WTC11 (cell line): ENCODE measurements at regions not wholly inside any gene's neighbourhood (a gene's known extent, or its start where the extent isn't known, plus 50 kb on each side); places are given as distances from the start of the nearest gene placed in this dataset.

ENCODE experiments used
- ATAC-seq: fragments of 200-7000 bp; cut with Tn5 transposase; 2 replicates; pipeline ENCODE4 v1.10.0; 2021; ENCODE audit warnings: mild to moderate bottlenecking, moderate library complexity
- CTCF ChIA-PET: fragments of 300-600 bp; sonication (Branson Sonifier 250); formaldehyde crosslinking; loops from one replicate; lab custom pipeline; 2021; ENCODE audit warnings: antibody characterized with exemption; lab: Charles Lee
- POLR2A ChIA-PET: fragments of 350-600 bp; sonication (Branson Sonifier 250); formaldehyde crosslinking; loops from one replicate; lab custom pipeline; 2021; ENCODE audit warnings: antibody characterized with exemption; lab: Charles Lee
- DNase-seq: peaks from one replicate; pipeline ENCODE4 v3.0.0; 2021; ENCODE audit warnings: low spot score
- H3K27ac Mint-ChIP-seq: 2 replicates; pipeline ENCODE4 v1.8.0; 2021; ENCODE audit warnings: mixed read lengths
- H3K27me3 Mint-ChIP-seq: 2 replicates; pipeline ENCODE4 v1.8.0; 2021; ENCODE audit warnings: low read depth, mild to moderate bottlenecking, moderate library complexity, mixed read lengths
- H3K36me3 Mint-ChIP-seq: 2 replicates; pipeline ENCODE4 v1.8.0; 2021; ENCODE audit warnings: mixed read lengths
- H3K4me1 Mint-ChIP-seq: 2 replicates; pipeline ENCODE4 v1.8.0; 2022; ENCODE audit warnings: mixed read lengths
- H3K4me3 Mint-ChIP-seq: 2 replicates; pipeline ENCODE4 v1.8.0; 2021; ENCODE audit warnings: mild to moderate bottlenecking, moderate library complexity, mixed read lengths
- H3K9me3 Mint-ChIP-seq: 2 replicates; pipeline ENCODE4 v1.8.0; 2021; ENCODE audit warnings: mixed read lengths
- CDX4 ChIP-seq: fragments of 250-450 bp; sonication (Bioruptor Pico); IDR thresholded peaks from 2 replicates; pipeline ENCODE4 v1.9.0; 2021; ENCODE audit warnings: moderate library complexity, mild to moderate bottlenecking, inconsistent platforms, borderline replicate concordance
- E2F1 ChIP-seq: sonication (generic); formaldehyde crosslinking; IDR thresholded peaks from 2 replicates; pipeline ENCODE4 v1.8.0; 2022; ENCODE audit warnings: mild to moderate bottlenecking, missing genetic modification reagents
- ERG ChIP-seq: fragments of 250-450 bp; sonication (Bioruptor Pico); IDR thresholded peaks from 2 replicates; pipeline ENCODE4 v1.8.0; 2021; ENCODE audit warnings: mild to moderate bottlenecking
- MLX ChIP-seq: sonication (generic); formaldehyde crosslinking; IDR thresholded peaks from 2 replicates; pipeline ENCODE4 v1.8.1; 2023; ENCODE audit warnings: mild to moderate bottlenecking, missing genetic modification reagents, moderate library complexity
- MYBL2 ChIP-seq: sonication (generic); formaldehyde crosslinking; IDR thresholded peaks from 2 replicates; pipeline ENCODE4 v1.8.1; 2023; ENCODE audit warnings: mild to moderate bottlenecking, moderate library complexity, missing genetic modification reagents
- NR2C2 ChIP-seq: sonication (generic); formaldehyde crosslinking; IDR thresholded peaks from 2 replicates; pipeline ENCODE4 v1.8.0; 2022; ENCODE audit warnings: mild to moderate bottlenecking, missing genetic modification reagents
- SMAD3 ChIP-seq: sonication (generic); formaldehyde crosslinking; IDR thresholded peaks from 2 replicates; pipeline ENCODE4 v1.8.0; 2022; ENCODE audit warnings: missing genetic modification reagents, mild to moderate bottlenecking, borderline replicate concordance
- ZNF138 ChIP-seq: sonication (generic); formaldehyde crosslinking; conservative IDR thresholded peaks from 2 replicates; pipeline ENCODE4 v1.8.1; 2022; ENCODE audit warnings: mild to moderate bottlenecking, moderate library complexity, missing genetic modification reagents
- ZNF219 ChIP-seq: sonication (generic); formaldehyde crosslinking; IDR thresholded peaks from 2 replicates; pipeline ENCODE4 v1.8.0; 2023; ENCODE audit warnings: missing genetic modification reagents, mild to moderate bottlenecking, borderline replicate concordance
- ZNF263 ChIP-seq: sonication (generic); formaldehyde crosslinking; IDR thresholded peaks from 2 replicates; pipeline ENCODE4 v1.8.1; 2022; ENCODE audit warnings: low read depth, mild to moderate bottlenecking, moderate library complexity, missing genetic modification reagents
- TF ChIP-seq, protein P1 (sequence below): sonication (generic); formaldehyde crosslinking; IDR thresholded peaks from 2 replicates; pipeline ENCODE4 v1.8.1; 2023; ENCODE audit warnings: mild to moderate bottlenecking, missing genetic modification reagents, borderline replicate concordance
- TF ChIP-seq, protein P2 (sequence below): fragments of 250-450 bp; sonication (Bioruptor Pico); IDR thresholded peaks from 2 replicates; pipeline ENCODE4 v1.9.0; 2021; ENCODE audit warnings: mild to moderate bottlenecking, borderline replicate concordance
- TF ChIP-seq, protein P3 (sequence below): fragments of 250-450 bp; sonication (Bioruptor Pico); IDR thresholded peaks from 2 replicates; pipeline ENCODE4 v1.9.0; 2021; ENCODE audit warnings: mild to moderate bottlenecking
- TF ChIP-seq, protein P4 (sequence below): sonication (generic); formaldehyde crosslinking; IDR thresholded peaks from 2 replicates; pipeline ENCODE4 v1.8.0; 2022; ENCODE audit warnings: mild to moderate bottlenecking, missing genetic modification reagents

- Mint-ChIP-seq H3K27me3 (no peaks in the 10 kb centered on the region), H3K36me3 (no peaks in the 10 kb centered on the region), H3K4me3 (no peak overlapping the region), H3K27ac (no peak overlapping the region), H3K4me1 (no peaks in the 10 kb centered on the region), H3K9me3 (peaks cover 4% of the 10 kb centered on the region; the same call in 1 of the 2 replicates)
- ATAC-seq, result no peak
- ChIA-PET POLR2A (no interaction called here), CTCF (no interaction called here)
- no peak for DNase-seq
- TF ChIP-seq ZNF219 (CRISPR knock-in tag) (no peak), ERG (CRISPR knock-in tag) (no peak)
These were observed 794.3 kb downstream of the C12orf50 start for GRCh38 chr12:87234898-87235297.

DNA sequence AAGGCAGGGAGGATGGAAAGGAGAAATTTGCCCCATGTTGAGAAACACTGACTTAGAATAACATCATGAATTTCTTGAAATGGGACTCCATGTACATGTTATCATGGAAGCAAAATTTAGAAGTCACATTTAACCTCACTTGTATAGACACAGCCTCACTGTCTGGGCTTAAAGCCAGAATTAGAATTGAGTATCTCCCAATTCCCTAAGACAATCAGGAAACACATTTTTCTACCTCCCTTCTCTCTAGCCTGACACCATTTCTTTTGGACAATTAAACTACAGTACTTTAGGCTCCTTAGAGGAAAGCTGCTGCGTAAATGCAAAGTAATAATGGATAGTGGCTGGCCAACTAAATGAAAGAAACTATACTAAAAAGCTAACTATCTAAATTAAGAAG lies 795.5 kb downstream of the C12orf50 start:
- Mint-ChIP-seq H3K4me1 (no peaks in the 10 kb centered on the region), H3K4me3 (no peak overlapping the region), H3K27me3 (no peaks in the 10 kb centered on the region), H3K27ac (no peak overlapping the region), H3K36me3 (no peaks in the 10 kb centered on the region), H3K9me3 (peaks cover 4% of the 10 kb centered on the region; the same call in 1 of the 2 replicates)
- no peak for ATAC-seq
- no peak for DNase-seq
- TF ChIP-seq CDX4 (CRISPR knock-in tag) (no peak), MYBL2 (CRISPR knock-in tag) (no peak), ZNF138 (CRISPR knock-in tag) (no peak), E2F1 (CRISPR knock-in tag) (no peak), NR2C2 (CRISPR knock-in tag) (no peak), MLX (CRISPR knock-in tag) (no peak), ZNF263 (CRISPR knock-in tag) (no peak), SMAD3 (CRISPR knock-in tag) (no peak)
- TF ChIP-seq, protein P1, sequence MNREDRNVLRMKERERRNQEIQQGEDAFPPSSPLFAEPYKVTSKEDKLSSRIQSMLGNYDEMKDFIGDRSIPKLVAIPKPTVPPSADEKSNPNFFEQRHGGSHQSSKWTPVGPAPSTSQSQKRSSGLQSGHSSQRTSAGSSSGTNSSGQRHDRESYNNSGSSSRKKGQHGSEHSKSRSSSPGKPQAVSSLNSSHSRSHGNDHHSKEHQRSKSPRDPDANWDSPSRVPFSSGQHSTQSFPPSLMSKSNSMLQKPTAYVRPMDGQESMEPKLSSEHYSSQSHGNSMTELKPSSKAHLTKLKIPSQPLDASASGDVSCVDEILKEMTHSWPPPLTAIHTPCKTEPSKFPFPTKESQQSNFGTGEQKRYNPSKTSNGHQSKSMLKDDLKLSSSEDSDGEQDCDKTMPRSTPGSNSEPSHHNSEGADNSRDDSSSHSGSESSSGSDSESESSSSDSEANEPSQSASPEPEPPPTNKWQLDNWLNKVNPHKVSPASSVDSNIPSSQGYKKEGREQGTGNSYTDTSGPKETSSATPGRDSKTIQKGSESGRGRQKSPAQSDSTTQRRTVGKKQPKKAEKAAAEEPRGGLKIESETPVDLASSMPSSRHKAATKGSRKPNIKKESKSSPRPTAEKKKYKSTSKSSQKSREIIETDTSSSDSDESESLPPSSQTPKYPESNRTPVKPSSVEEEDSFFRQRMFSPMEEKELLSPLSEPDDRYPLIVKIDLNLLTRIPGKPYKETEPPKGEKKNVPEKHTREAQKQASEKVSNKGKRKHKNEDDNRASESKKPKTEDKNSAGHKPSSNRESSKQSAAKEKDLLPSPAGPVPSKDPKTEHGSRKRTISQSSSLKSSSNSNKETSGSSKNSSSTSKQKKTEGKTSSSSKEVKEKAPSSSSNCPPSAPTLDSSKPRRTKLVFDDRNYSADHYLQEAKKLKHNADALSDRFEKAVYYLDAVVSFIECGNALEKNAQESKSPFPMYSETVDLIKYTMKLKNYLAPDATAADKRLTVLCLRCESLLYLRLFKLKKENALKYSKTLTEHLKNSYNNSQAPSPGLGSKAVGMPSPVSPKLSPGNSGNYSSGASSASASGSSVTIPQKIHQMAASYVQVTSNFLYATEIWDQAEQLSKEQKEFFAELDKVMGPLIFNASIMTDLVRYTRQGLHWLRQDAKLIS (CRISPR knock-in tag), result no peak
- TF ChIP-seq, protein P2, sequence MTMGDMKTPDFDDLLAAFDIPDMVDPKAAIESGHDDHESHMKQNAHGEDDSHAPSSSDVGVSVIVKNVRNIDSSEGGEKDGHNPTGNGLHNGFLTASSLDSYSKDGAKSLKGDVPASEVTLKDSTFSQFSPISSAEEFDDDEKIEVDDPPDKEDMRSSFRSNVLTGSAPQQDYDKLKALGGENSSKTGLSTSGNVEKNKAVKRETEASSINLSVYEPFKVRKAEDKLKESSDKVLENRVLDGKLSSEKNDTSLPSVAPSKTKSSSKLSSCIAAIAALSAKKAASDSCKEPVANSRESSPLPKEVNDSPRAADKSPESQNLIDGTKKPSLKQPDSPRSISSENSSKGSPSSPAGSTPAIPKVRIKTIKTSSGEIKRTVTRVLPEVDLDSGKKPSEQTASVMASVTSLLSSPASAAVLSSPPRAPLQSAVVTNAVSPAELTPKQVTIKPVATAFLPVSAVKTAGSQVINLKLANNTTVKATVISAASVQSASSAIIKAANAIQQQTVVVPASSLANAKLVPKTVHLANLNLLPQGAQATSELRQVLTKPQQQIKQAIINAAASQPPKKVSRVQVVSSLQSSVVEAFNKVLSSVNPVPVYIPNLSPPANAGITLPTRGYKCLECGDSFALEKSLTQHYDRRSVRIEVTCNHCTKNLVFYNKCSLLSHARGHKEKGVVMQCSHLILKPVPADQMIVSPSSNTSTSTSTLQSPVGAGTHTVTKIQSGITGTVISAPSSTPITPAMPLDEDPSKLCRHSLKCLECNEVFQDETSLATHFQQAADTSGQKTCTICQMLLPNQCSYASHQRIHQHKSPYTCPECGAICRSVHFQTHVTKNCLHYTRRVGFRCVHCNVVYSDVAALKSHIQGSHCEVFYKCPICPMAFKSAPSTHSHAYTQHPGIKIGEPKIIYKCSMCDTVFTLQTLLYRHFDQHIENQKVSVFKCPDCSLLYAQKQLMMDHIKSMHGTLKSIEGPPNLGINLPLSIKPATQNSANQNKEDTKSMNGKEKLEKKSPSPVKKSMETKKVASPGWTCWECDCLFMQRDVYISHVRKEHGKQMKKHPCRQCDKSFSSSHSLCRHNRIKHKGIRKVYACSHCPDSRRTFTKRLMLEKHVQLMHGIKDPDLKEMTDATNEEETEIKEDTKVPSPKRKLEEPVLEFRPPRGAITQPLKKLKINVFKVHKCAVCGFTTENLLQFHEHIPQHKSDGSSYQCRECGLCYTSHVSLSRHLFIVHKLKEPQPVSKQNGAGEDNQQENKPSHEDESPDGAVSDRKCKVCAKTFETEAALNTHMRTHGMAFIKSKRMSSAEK (CRISPR knock-in tag), result no peak
- TF ChIP-seq, protein P3, sequence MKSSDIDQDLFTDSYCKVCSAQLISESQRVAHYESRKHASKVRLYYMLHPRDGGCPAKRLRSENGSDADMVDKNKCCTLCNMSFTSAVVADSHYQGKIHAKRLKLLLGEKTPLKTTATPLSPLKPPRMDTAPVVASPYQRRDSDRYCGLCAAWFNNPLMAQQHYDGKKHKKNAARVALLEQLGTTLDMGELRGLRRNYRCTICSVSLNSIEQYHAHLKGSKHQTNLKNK, result no peak
- TF ChIP-seq, protein P4, sequence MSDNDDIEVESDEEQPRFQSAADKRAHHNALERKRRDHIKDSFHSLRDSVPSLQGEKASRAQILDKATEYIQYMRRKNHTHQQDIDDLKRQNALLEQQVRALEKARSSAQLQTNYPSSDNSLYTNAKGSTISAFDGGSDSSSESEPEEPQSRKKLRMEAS (CRISPR knock-in tag), result no peak
- ChIA-PET POLR2A (no interaction called here), CTCF (no interaction called here)
